Activated CD4-positive, alpha-beta memory T cell treated with anti-CD3 and anti-CD28 coated beads for 36 hours (primary cell): ENCODE measurements at regions not wholly inside any gene's neighbourhood (a gene's known extent, or its start where the extent isn't known, plus 50 kb on each side); places are given as distances from the start of the nearest gene placed in this dataset.

ENCODE experiments used
- CTCF ChIA-PET: fragments of 350-600 bp; sonication (Branson Sonifier 250); formaldehyde crosslinking; loops from one replicate; lab custom pipeline; 2021; ENCODE audit warnings: antibody characterized with exemption, inconsistent platforms; lab: Charles Lee
- POLR2A ChIA-PET: fragments of 350-600 bp; sonication (Branson Sonifier 250); formaldehyde crosslinking; loops from one replicate; lab custom pipeline; 2021; ENCODE audit warnings: antibody characterized with exemption; lab: Charles Lee
- DNase-seq: peaks from one replicate; pipeline ENCODE4 v3.0.0-alpha.2; 2020
- H3K27ac Mint-ChIP-seq: one replicate; pipeline ENCODE4 v1.8.0; 2021; ENCODE audit warnings: mixed read lengths
- H3K27me3 Mint-ChIP-seq: one replicate; pipeline ENCODE4 v1.8.0; 2021; ENCODE audit warnings: mixed read lengths
- H3K36me3 Mint-ChIP-seq: one replicate; pipeline ENCODE4 v1.8.0; 2021; ENCODE audit warnings: mixed read lengths
- H3K4me1 Mint-ChIP-seq: one replicate; pipeline ENCODE4 v1.8.0; 2021; ENCODE audit warnings: low read depth, mixed read lengths
- H3K4me3 Mint-ChIP-seq: one replicate; pipeline ENCODE4 v1.8.0; 2021; ENCODE audit warnings: mild to moderate bottlenecking, mixed read lengths
- H3K9me3 Mint-ChIP-seq: one replicate; pipeline ENCODE4 v1.8.0; 2021; ENCODE audit warnings: mixed read lengths
- intact Hi-C: fragments of 100-400 bp; cut with micrococcal nuclease; formaldehyde crosslinking; loops from one replicate; pipeline ENCODE4 v1.15.1; 2023

GRCh38 chr7:118006979-118007378 is 133.7 kb upstream of the CTTNBP2 start:
- POLR2A ChIA-PET = no interaction called here
- Mint-ChIP-seq H3K4me3 (no peak overlapping the region), H3K36me3 (no peaks in the 10 kb centered on the region), H3K9me3 (no peaks in the 10 kb centered on the region), H3K27ac (no peak overlapping the region), H3K4me1 (no peaks in the 10 kb centered on the region), H3K27me3 (no peaks in the 10 kb centered on the region)
- DNase-seq = no peak
- CTCF ChIA-PET = no interaction called here
- intact Hi-C loops = no loop called here

GRCh38 chr7:118009419-118009818 is 136.2 kb upstream of the CTTNBP2 start:
- no peak for DNase-seq
- H3K4me3 Mint-ChIP-seq = no peak overlapping the region
- POLR2A ChIA-PET = no interaction called here
- H3K9me3 Mint-ChIP-seq = no peaks in the 10 kb centered on the region
- intact Hi-C loops = no loop called here
- H3K4me1 Mint-ChIP-seq = no peaks in the 10 kb centered on the region
- no peaks in the 10 kb centered on the region for H3K27me3 Mint-ChIP-seq
- H3K36me3 Mint-ChIP-seq = no peaks in the 10 kb centered on the region
- CTCF ChIA-PET = interaction anchor here (1.0 kb wide), 1 partner anchor 246 kb away, joined by 3 read pairs; no protein-coding TSS in a partner anchor
- H3K27ac Mint-ChIP-seq = no peak overlapping the region

GRCh38 chr7:118011652-118012051 is 138.4 kb upstream of the CTTNBP2 start:
- DNase-seq = no peak
- no peaks in the 10 kb centered on the region for H3K9me3 Mint-ChIP-seq
- intact Hi-C loops = no loop called here
- H3K4me3 Mint-ChIP-seq = no peak overlapping the region
- ChIA-PET POLR2A (no interaction called here), CTCF (no interaction called here)
- H3K36me3 Mint-ChIP-seq = no peaks in the 10 kb centered on the region
- no peaks in the 10 kb centered on the region for H3K4me1 Mint-ChIP-seq
- no peak overlapping the region for H3K27ac Mint-ChIP-seq
- no peaks in the 10 kb centered on the region for H3K27me3 Mint-ChIP-seq

GRCh38 chr7:118013252-118014010 is 140.2 kb upstream of the CTTNBP2 start:
- no peak overlapping the region for H3K4me3 Mint-ChIP-seq

GRCh38 chr7:118022546-118022945 is 149.3 kb upstream of the CTTNBP2 start:
- H3K4me1 Mint-ChIP-seq = no peaks in the 10 kb centered on the region
- intact Hi-C loops = no loop called here
- H3K27me3 Mint-ChIP-seq = no peaks in the 10 kb centered on the region
- ChIA-PET POLR2A (no interaction called here), CTCF (no interaction called here)
- no peak overlapping the region for H3K4me3 Mint-ChIP-seq
- peaks cover 7% of the 10 kb centered on the region for H3K9me3 Mint-ChIP-seq
- DNase-seq = no peak
- H3K27ac Mint-ChIP-seq = no peak overlapping the region
- no peaks in the 10 kb centered on the region for H3K36me3 Mint-ChIP-seq

More at GRCh38 chr7:118013252-118014010, 140.2 kb upstream of the CTTNBP2 start:
- intact Hi-C loops = no loop called here
- CTCF ChIA-PET = no interaction called here
- no peak overlapping the region for H3K27ac Mint-ChIP-seq
- no peaks in the 10 kb centered on the region for H3K27me3 Mint-ChIP-seq
- H3K36me3 Mint-ChIP-seq = no peaks in the 10 kb centered on the region
- no peaks in the 10 kb centered on the region for H3K4me1 Mint-ChIP-seq
- DNase-seq = no peak
- H3K9me3 Mint-ChIP-seq = peaks cover 12% of the 10 kb centered on the region
- POLR2A ChIA-PET = no interaction called here

GRCh38 chr7:118026791-118027190 is 153.6 kb upstream of the CTTNBP2 start:
- no peak overlapping the region for H3K27ac Mint-ChIP-seq
- H3K4me1 Mint-ChIP-seq = no peaks in the 10 kb centered on the region
- intact Hi-C loops = no loop called here
- ChIA-PET CTCF (no interaction called here), POLR2A (no interaction called here)
- DNase-seq = no peak
- no peaks in the 10 kb centered on the region for H3K36me3 Mint-ChIP-seq
- no peaks in the 10 kb centered on the region for H3K9me3 Mint-ChIP-seq
- no peaks in the 10 kb centered on the region for H3K27me3 Mint-ChIP-seq
- H3K4me3 Mint-ChIP-seq = no peak overlapping the region

GRCh38 chr7:118028226-118028625 is 155.0 kb upstream of the CTTNBP2 start:
- Mint-ChIP-seq H3K27ac (no peak overlapping the region), H3K27me3 (no peaks in the 10 kb centered on the region), H3K4me1 (no peaks in the 10 kb centered on the region), H3K9me3 (no peaks in the 10 kb centered on the region), H3K36me3 (no peaks in the 10 kb centered on the region), H3K4me3 (no peak overlapping the region)
- POLR2A ChIA-PET = no interaction called here
- intact Hi-C loops = no loop called here
- CTCF ChIA-PET = no interaction called here
- no peak for DNase-seq

- no peaks in the 10 kb centered on the region for H3K36me3 Mint-ChIP-seq
- intact Hi-C loops = no loop called here
- POLR2A ChIA-PET = no interaction called here
- H3K4me1 Mint-ChIP-seq = no peaks in the 10 kb centered on the region
- no peak overlapping the region for H3K4me3 Mint-ChIP-seq
- no peaks in the 10 kb centered on the region for H3K27me3 Mint-ChIP-seq
- no peaks in the 10 kb centered on the region for H3K9me3 Mint-ChIP-seq
- CTCF ChIA-PET = no interaction called here
- no peak for DNase-seq
- H3K27ac Mint-ChIP-seq = no peak overlapping the region
Measured at GRCh38 chr7:118029826-118030422, 154.0 kb upstream of the LSM8 start.

- Mint-ChIP-seq H3K36me3 (no peaks in the 10 kb centered on the region), H3K27me3 (no peaks in the 10 kb centered on the region), H3K4me1 (no peaks in the 10 kb centered on the region), H3K9me3 (no peaks in the 10 kb centered on the region), H3K27ac (no peak overlapping the region), H3K4me3 (no peak overlapping the region)
- CTCF ChIA-PET = no interaction called here
- intact Hi-C loops = no loop called here
- POLR2A ChIA-PET = no interaction called here
- no peak for DNase-seq
Measured at GRCh38 chr7:118033273-118033672, 150.7 kb upstream of the LSM8 start.

- H3K27me3 Mint-ChIP-seq = no peaks in the 10 kb centered on the region
Measured at GRCh38 chr7:118039963-118040489, 143.9 kb upstream of the LSM8 start.

GRCh38 chr7:118040562-118040961 is 143.4 kb upstream of the LSM8 start:
- H3K4me3 Mint-ChIP-seq = no peak overlapping the region
- no peak for DNase-seq
- no peaks in the 10 kb centered on the region for H3K27me3 Mint-ChIP-seq
- ChIA-PET CTCF (no interaction called here), POLR2A (no interaction called here)
- no peaks in the 10 kb centered on the region for H3K4me1 Mint-ChIP-seq
- intact Hi-C loops = no loop called here
- H3K36me3 Mint-ChIP-seq = no peaks in the 10 kb centered on the region
- no peaks in the 10 kb centered on the region for H3K9me3 Mint-ChIP-seq
- no peak overlapping the region for H3K27ac Mint-ChIP-seq

More at GRCh38 chr7:118039963-118040489, 143.9 kb upstream of the LSM8 start:
- ChIA-PET CTCF (no interaction called here), POLR2A (no interaction called here)
- H3K36me3 Mint-ChIP-seq = no peaks in the 10 kb centered on the region
- H3K27ac Mint-ChIP-seq = no peak overlapping the region
- intact Hi-C loops = no loop called here
- H3K4me3 Mint-ChIP-seq = no peak overlapping the region
- no peaks in the 10 kb centered on the region for H3K9me3 Mint-ChIP-seq
- DNase-seq = no peak
- no peaks in the 10 kb centered on the region for H3K4me1 Mint-ChIP-seq

GRCh38 chr7:118041251-118041878 is 142.6 kb upstream of the LSM8 start:
- Mint-ChIP-seq H3K9me3 (no peaks in the 10 kb centered on the region), H3K27me3 (no peaks in the 10 kb centered on the region), H3K36me3 (no peaks in the 10 kb centered on the region), H3K4me1 (no peaks in the 10 kb centered on the region), H3K4me3 (no peak overlapping the region), H3K27ac (no peak overlapping the region)
- DNase-seq = no peak
- ChIA-PET POLR2A (no interaction called here), CTCF (no interaction called here)
- intact Hi-C loops = no loop called here
